Limb (tissue), 2 donors: ENCODE measurements at regions not wholly inside any gene's neighbourhood (a gene's known extent, or its start where the extent isn't known, plus 50 kb on each side); places are given as distances from the start of the nearest gene placed in this dataset.
A peak's percentile ranks its signal among the peaks of the same experiment; 100 is the strongest.

Source experiments
- DNase-seq, 2 donors: peaks; one replicate each; pipeline ENCODE4 v3.0.0-alpha.2; 2016; ENCODE audit errors: extremely low spot score in 2 of 2

- no peak for DNase-seq
Measured at GRCh38 chr12:27907766-27908165, 64.8 kb downstream of the PTHLH start.

DNA sequence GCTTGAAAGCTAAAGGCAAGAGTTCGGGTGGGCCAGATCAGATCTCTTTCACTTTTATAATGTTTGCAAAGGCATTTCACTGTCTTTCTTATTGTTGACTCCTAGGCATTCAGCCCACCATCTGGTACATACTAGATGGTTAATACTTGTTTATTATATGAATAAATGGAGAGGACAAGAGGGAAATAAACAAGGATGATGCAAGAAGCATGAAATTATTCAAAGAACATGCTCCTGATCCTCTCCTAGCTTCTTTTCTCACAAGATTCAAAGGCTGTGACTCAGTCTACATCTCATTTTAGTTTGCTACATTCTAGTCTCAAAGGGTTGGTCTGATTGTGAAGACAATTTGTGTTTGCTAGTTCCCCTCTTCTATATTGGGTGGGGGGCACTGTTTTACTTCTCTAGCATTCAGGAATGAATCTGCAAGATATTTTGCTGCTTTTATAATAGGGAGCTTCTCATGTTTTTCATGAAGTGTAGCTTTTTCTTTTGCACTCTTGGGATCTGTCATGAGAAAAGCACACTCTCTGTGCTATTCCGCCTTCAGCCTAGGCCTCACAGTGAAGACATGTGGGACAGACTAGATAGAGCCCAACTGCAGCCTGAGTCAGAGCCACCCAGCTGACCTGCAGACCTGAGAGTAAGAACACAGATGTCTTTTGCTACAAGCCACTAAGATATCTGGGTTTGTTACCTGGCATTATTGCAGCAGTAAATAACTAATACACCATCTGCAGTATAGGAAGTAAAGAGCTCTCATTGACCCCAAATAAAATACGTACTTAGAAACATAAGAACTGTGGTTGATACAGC is 65.7 kb downstream of the PTHLH start:
- DNase-seq: no peak

GRCh38 chr12:27906127-27906500 is 66.4 kb downstream of the PTHLH start:
- DNase-seq: no peak

DNA sequence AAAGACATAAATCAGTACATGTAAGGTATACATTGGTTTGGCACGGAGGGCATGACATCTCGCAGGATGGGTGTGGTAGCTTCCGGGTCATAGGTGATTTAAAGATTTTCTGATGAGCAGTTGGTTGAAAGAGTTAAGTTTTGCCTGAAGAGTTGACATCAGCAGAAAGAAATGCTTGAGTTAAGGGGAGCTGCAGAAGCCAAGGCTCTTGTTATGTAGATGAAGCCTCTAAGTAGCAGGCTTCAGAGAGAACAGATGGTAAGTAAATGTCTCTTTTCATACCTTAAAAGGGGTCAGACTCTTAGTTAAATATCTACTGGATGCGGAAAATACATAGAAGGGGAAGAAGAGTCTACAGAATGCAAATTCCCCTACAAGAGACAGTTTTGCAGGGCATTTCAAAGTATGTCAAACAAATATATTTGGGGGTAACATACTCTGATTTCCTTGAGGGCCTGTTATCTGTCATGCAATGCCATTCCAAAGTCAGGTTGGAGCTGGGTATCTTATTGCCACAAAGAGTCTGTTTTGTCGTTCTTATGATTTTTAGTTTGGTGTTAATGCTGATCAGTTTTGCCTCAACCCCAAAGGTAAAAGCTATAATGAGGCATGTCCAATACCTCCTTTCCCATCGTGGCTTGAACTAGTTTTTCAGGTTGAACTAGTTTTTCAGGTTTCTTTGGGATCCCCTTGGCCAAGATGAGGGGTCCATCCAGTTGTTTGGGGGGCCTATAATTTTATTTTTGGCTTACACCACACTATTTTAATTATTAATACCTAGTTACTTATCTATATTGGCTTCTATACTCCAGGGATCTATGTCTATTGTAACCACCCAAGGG is 67.0 kb downstream of the PTHLH start:
- DNase-seq: no peak

GRCh38 chr12:27902651-27903050 is 69.9 kb downstream of the PTHLH start:
- DNase-seq: no peak

- no peak for DNase-seq
Measured at GRCh38 chr12:27901959-27902358, 70.6 kb downstream of the PTHLH start.

GRCh38 chr12:27900920-27901879 is 71.3 kb downstream of the PTHLH start:
- DNase-seq: no peak

DNA sequence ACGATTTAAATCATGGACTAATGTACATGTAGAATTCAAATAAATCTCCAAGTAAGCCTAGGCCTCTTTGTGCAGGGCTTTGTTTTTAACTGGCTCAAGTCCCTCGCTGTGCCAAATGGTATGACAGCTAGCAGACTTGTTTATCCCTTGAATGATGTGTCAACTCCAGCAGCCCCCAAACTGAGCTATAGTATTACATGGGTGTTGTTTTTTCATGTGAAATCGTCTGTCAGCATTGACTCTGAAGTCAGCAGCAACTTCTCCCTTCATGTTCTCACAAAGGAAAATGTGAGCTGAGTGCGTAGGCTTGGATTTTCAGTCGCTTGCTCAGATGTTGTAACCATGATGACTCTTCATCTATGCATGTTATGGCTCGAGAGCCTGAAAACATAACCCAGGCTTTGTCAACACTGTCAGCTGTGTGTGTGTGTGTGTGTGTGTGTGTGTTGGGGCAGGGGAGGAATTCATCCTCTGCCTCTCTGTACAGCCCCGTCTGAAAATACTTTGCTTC is 73.3 kb downstream of the PTHLH start:
- DNase-seq: no peak

DNA sequence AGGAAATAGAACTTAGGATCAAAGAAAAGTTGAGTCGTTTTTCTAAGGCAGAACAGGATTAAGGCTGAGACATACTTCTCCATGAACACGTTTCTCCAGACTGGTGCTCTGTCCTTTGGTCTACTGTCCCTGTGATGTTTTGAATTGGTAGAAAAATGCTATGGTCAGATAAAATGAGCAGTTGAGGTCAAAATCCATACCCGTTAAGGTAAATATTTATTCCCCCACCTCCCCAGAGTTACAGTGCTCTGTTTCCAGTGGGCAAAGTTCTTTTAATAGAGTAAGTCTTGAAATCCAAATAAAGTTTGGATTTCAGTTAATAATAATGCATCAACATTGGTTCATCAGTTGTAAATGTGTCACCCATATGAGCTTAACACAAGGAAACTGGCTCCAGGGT is 74.5 kb downstream of the PTHLH start:
- DNase-seq: no peak

GRCh38 chr12:27896419-27896990 is 76.0 kb downstream of the PTHLH start:
- no peak for DNase-seq

- no peak for DNase-seq
Measured at GRCh38 chr12:27894309-27894708, 78.2 kb downstream of the PTHLH start.

- no peak for DNase-seq
Measured at GRCh38 chr12:27879708-27880107, 92.8 kb downstream of the PTHLH start.

GRCh38 chr12:27875677-27876076 is 95.6 kb upstream of the MANSC4 start:
- no peak for DNase-seq

DNA sequence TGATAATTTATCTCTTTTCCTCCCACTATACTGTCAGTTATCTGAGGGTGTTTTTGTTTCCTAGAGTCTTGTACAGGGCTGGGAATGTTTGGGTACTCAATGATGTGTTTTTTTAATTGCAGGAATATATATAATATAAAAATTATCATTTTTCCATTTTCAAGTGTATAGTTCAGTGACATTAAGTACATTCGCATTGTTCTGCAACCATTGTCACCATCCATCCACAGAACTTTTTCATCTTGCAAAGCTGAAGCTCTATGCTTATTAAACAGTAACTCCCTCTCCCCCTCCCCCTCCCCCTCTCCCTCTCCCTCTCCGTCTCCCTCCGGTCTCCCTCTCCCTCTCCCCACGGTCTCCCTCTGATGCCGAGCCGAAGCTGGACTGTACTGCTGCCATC is 93.0 kb upstream of the MANSC4 start:
- no peak for DNase-seq

- DNase-seq: no peak
Measured at GRCh38 chr12:27871946-27872345, 91.9 kb upstream of the MANSC4 start.

GRCh38 chr12:27870939-27871338 is 90.9 kb upstream of the MANSC4 start:
- DNase-seq: no peak

- no peak for DNase-seq
Measured at GRCh38 chr12:27869567-27869966, 89.5 kb upstream of the MANSC4 start.

DNA sequence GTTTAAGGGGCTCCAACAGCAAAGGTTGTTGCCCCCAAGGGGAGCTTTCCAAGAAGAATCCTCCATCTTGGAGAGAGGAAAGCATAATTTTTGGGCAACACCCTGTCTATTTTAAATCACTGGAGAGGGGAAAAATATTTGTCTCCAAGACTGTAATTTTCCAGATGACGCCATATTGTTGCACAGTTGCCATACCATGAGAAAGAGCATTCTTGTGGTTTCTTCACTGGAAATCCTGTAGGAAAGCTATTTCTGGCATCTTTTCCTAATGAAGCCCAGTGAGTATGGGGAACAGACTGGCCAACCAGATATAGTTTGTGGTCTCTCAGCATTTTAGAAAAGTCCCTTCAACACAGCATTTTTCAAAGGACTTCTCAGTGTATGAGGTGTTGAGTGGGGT is 88.1 kb upstream of the MANSC4 start:
- peak in 1 of 2 donors; percentile 42 for DNase-seq

DNA sequence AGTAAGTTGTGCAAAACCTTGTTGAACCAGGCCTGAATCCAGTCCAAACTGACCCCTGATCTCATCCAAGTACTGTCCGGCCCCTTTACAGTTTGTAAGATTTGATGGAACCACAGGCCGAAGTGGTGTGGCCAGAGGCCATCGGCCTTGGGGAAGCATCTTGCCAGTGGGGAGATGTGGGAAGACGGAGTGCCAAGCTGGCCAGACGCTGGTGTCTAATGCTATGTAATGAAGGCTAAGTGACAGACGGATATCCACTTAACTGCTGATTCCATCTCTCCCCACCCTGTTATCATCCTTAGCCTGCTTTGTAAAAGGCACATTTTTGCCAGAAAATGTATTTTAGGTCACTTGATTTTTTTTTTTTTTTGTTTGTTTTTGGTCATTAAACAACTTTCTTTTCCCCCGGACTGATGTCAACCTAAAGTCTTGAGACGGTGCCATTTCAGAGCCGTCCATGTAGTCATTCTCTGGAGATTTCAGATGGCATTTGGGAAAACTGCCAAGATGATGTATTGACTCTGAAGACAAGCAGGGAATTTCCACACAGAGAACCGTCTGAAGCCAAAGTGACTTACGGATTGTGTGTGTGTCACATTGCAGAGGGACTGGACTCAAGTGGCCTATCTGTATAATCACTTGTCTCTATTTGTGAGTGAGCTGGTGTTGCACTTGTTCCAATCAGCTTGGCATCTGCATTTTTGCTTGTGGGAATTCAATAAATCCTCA is 86.5 kb upstream of the MANSC4 start:
- DNase-seq: no peak

- no peak for DNase-seq
Measured at GRCh38 chr12:27865421-27865820, 85.4 kb upstream of the MANSC4 start.
